ENCODE measurements at regions not wholly inside any gene's neighbourhood (a gene's known extent, or its start where the extent isn't known, plus 50 kb on each side); places are given as distances from the start of the nearest gene placed in this dataset.

GRCh38 chr7:51543801-51544553 lies 227.4 kb upstream of the COBL start:
- ChIA-PET POLR2A (ENCODE audit: partially characterized antibody) (no interaction called here), CTCF (ENCODE audit: partially characterized antibody) (interaction anchor here (1.0 kb wide), 1 partner anchor 9 kb away, joined by 3 read pairs; no protein-coding TSS in a partner anchor)
- Histone ChIP-seq H2BK20ac (ENCODE audit: low read length) (no peak overlapping the region), H3K36me3 (ENCODE audit: control insufficient read depth in 2 of 4, insufficient read depth in 4 of 4, low read length in 3 of 4) (no peaks in the 10 kb centered on the region), H3K23ac (ENCODE audit: insufficient read length) (no peak overlapping the region), H3K14ac (ENCODE audit: insufficient read length) (no peak overlapping the region), H3K79me2 (ENCODE audit: control insufficient read depth in 1 of 2, insufficient read depth in 2 of 2, low read length in 2 of 2) (no peaks in the 10 kb centered on the region), H3K79me1 (ENCODE audit: low read depth, low read length) (no peaks in the 10 kb centered on the region), H2AK5ac (ENCODE audit: low read depth, low read length) (no peak overlapping the region), H3K27me3 (replicated peaks in 1 of 4; ENCODE audit: control insufficient read depth in 3 of 4, extremely low read depth in 1 of 4, insufficient read depth in 3 of 4, low read length in 3 of 4) (no peaks in the 10 kb centered on the region), H4K8ac (ENCODE audit: extremely low read depth, insufficient read depth, low read length) (no peak overlapping the region; the same call in 1 of the 2 replicates), H3K4me2 (ENCODE audit: insufficient read depth in 1 of 2, low read depth in 2 of 2, low read length in 2 of 2) (no peak overlapping the region), H3K4me3 (ENCODE audit: extremely low read depth in 1 of 4, insufficient read depth in 2 of 4, low read depth in 3 of 4, low read length in 4 of 4) (no peak overlapping the region), H2BK15ac (ENCODE audit: low read length) (no peak overlapping the region), H3K9me3 (ENCODE audit: insufficient read depth in 2 of 2, low read depth in 1 of 2, low read length in 1 of 2) (no peaks in the 10 kb centered on the region), H3K9ac (replicated peaks in 1 of 4; ENCODE audit: extremely low read depth in 1 of 4, low read depth in 3 of 4, low read length in 3 of 4) (no peak overlapping the region), H3K18ac (ENCODE audit: extremely low read depth, low read length) (no peak overlapping the region), H3K56ac (replicated peaks; ENCODE audit: insufficient read length, low read depth, low read length) (no peak overlapping the region), H2BK120ac (replicated peaks; ENCODE audit: low read depth, low read length) (no peak overlapping the region), H3K23me2 (ENCODE audit: low read depth, low read length) (no peaks in the 10 kb centered on the region), H3K4ac (replicated peaks; ENCODE audit: insufficient read length, low read depth, low read length) (no peak overlapping the region), H4K91ac (replicated peaks; ENCODE audit: insufficient read length, low read length) (no peak overlapping the region), H2AFZ (ENCODE audit: low read length) (peak overlapping the region; percentile 76), H3K27ac (ENCODE audit: low read depth, low read length) (no peak overlapping the region), H2BK5ac (ENCODE audit: low read depth, low read length) (no peak overlapping the region), H3K4me1 (replicated peaks in 1 of 4; ENCODE audit: control insufficient read depth in 3 of 4, insufficient read depth in 4 of 4, low read length in 3 of 4) (no peaks in the 10 kb centered on the region), H4K20me1 (replicated peaks in 1 of 2; ENCODE audit: control insufficient read depth in 1 of 2, insufficient read depth in 2 of 2, low read length in 2 of 2) (peaks cover 0 to 1% of the 10 kb centered on the region in 2 experiments), H2BK12ac (ENCODE audit: low read depth, low read length) (no peak overlapping the region), H4K5ac (ENCODE audit: insufficient read length, low read depth, low read length) (no peak overlapping the region)
- DNase-seq (ENCODE audit: low read depth in 1 of 2, low spot score in 2 of 2) (no peak), FAIRE-seq (no peak)
- 83% methylated on average over 7 of the region's 7 CpGs; no CpG with 5 or more reads in 1 of the 2 experiments for WGBS, 2 experiments (ENCODE audit: extremely low coverage in 1 of 2, insufficient coverage in 1 of 2, insufficient read length in 1 of 2, insufficient replicate concordance in 2 of 2, low coverage in 1 of 2, low lambda C conversion rate in 2 of 2, missing lambda C conversion rate in 1 of 2)
- TF ChIP-seq EP300 (IDR thresholded peaks at IDR 0.05; ENCODE audit: borderline replicate concordance in 1 of 2, low read depth in 2 of 2, low read length in 2 of 2) (no peak), SIN3A (conservative IDR thresholded peaks at IDR 0.05 in 1 of 2, IDR thresholded peaks at IDR 0.05 in 1 of 2; ENCODE audit: low read depth in 1 of 2, low read length in 2 of 2) (no peak), ZNF274 (IDR thresholded peaks at IDR 0.05; ENCODE audit: borderline replicate concordance, extremely low read depth, low read length) (no peak), MAFK (IDR thresholded peaks at IDR 0.05; ENCODE audit: low read depth, low read length) (no peak), NRF1 (IDR thresholded peaks at IDR 0.05; ENCODE audit: low read depth, low read length) (no peak), CREB1 (IDR thresholded peaks at IDR 0.05) (no peak)

Data from H1 (cell line).